Erythroblast (primary cell): ENCODE measurements at regions not wholly inside any gene's neighbourhood (a gene's known extent, or its start where the extent isn't known, plus 50 kb on each side); places are given as distances from the start of the nearest gene placed in this dataset.

Source experiments
- GATA1 ChIP-seq: IDR thresholded peaks from 2 replicates; pipeline ENCODE4 v1.6.1; 2011; ENCODE audit warnings: low read depth, mild to moderate bottlenecking, control low read depth, low read length, moderate library complexity
- POLR2A ChIP-seq: IDR thresholded peaks from 2 replicates; pipeline ENCODE4 v1.6.1; 2011; ENCODE audit warnings: mild to moderate bottlenecking, low read length

- TF ChIP-seq POLR2A: no peak
- TF ChIP-seq GATA1: no peak
Measured at GRCh38 chr3:41007399-41007798, 191.9 kb upstream of the CTNNB1 start.
